Sigmoid colon (tissue), 4 donors: ENCODE measurements at regions not wholly inside any gene's neighbourhood (a gene's known extent, or its start where the extent isn't known, plus 50 kb on each side); places are given as distances from the start of the nearest gene placed in this dataset.
A peak's percentile ranks its signal among the peaks of the same experiment; 100 is the strongest.

Experiments
- CTCF ChIP-seq, 4 experiments: fragments of 450-650 bp in 3 of 4; fragments of 200-600 bp in 1 of 4; IDR thresholded peaks; one replicate each; pipeline ENCODE4 v1.5.1; 2016 to 2019; ENCODE audit warnings: antibody characterized with exemption in 4 of 4, mild to moderate bottlenecking in 3 of 4, moderate library complexity in 2 of 4
- EP300 ChIP-seq, 4 donors: sonication (generic); formaldehyde crosslinking; IDR thresholded peaks; one replicate each; pipeline ENCODE4 v1.6.1; 2017; ENCODE audit warnings: antibody characterized with exemption in 4 of 4
- POLR2A ChIP-seq, 2 donors: fragments of 450-650 bp; IDR thresholded peaks; one replicate each; pipeline ENCODE4 v1.6.1; 2016; ENCODE audit warnings: antibody characterized with exemption in 2 of 2, mild to moderate bottlenecking in 2 of 2, moderate library complexity in 2 of 2

GRCh38 chr5:157917899-157918809 lies 59.2 kb upstream of the CLINT1 start:
- no peak for TF ChIP-seq POLR2A (IDR thresholded peaks at IDR 0.05)
- TF ChIP-seq CTCF (IDR thresholded peaks at IDR 0.05) = peak in 2 of 4 experiments; percentile 30 to 40
- TF ChIP-seq EP300 (IDR thresholded peaks at IDR 0.05) = no peak
